HL-60 (cell line): ENCODE measurements at regions not wholly inside any gene's neighbourhood (a gene's known extent, or its start where the extent isn't known, plus 50 kb on each side); places are given as distances from the start of the nearest gene placed in this dataset.

Source experiments
- DNase-seq, 2 experiments: peaks; one replicate each; pipeline ENCODE4 v3.0.0-alpha.2; 2010 to 2020; ENCODE audit warnings: low read depth in 1 of 2, low spot score in 1 of 2
- H3K27ac ChIP-seq: fragments of 250-450 bp; sonication (Bioruptor Pico); replicated peaks from 2 replicates; pipeline ENCODE4 v1.5.1; 2020; ENCODE audit warnings: mild to moderate bottlenecking, moderate library complexity
- H3K27me3 ChIP-seq: fragments of 250-450 bp; sonication (Bioruptor Pico); 2 replicates; pipeline ENCODE4 v1.5.1; 2021; ENCODE audit warnings: mild to moderate bottlenecking, moderate library complexity; ENCODE audit not compliant: insufficient read depth, poor library complexity, severe bottlenecking
- H3K4me3 ChIP-seq: replicated peaks from 2 replicates; pipeline ENCODE4 v1.5.1; 2011; ENCODE audit warnings: mild to moderate bottlenecking, control low read depth, low read length; ENCODE audit not compliant: insufficient read depth
- GABPA ChIP-seq: IDR thresholded peaks from 2 replicates; pipeline ENCODE4 v1.6.1; 2012; ENCODE audit warnings: low read depth
- POLR2AphosphoS5 ChIP-seq: IDR thresholded peaks from 2 replicates; pipeline ENCODE4 v1.6.1; 2012; ENCODE audit warnings: low read depth
- SPI1 ChIP-seq: IDR thresholded peaks from 2 replicates; pipeline ENCODE4 v1.6.1; 2012; ENCODE audit warnings: low read depth, mild to moderate bottlenecking, borderline replicate concordance
- TF ChIP-seq, protein P1 (sequence below): IDR thresholded peaks from one replicate; pipeline ENCODE4 v1.5.1; 2011; ENCODE audit warnings: low read length, control low read depth, inconsistent platforms; ENCODE audit not compliant: insufficient read depth
- TF ChIP-seq, protein P2 (sequence below): IDR thresholded peaks from 2 replicates; pipeline ENCODE4 v1.6.1; 2012; ENCODE audit warnings: low read depth; ENCODE audit not compliant: insufficient replicate concordance

DNA sequence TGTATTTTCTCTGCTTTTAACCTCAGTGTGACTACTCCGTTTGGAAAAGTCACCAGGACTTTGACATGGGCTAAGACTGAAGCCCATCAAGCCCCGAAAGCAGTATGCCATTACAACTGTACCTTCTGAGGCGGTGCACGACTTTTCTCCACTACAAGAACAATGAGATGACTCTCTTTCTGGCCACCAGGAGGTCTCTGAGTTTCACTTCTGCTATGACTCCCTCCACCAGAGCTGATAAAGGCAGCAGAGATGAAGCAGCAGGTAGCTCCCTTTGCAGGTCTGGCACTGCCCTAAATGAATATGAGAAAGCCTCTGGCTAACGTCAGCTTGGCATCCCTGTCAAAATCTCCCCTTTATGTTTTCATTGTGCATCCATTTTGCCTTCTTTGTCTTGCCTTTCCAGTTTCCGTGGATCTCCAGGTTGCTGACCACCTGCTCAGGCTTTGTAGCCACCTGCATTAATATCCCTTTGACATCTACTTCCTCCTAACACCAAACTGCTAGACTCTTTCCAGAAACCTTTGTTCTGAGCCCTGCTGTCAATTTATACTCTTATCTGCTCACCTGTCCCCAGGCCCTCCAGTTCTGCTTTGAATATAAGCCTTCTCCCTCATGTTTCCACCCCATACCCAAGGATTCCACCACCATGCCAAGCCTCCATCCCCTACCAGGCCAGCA lies 221.7 kb downstream of the ZNF608 start:
- H3K27ac ChIP-seq: no peak overlapping the region
- H3K27me3 ChIP-seq: no peaks in the 10 kb centered on the region
- TF ChIP-seq GABPA (no peak), SPI1 (no peak), POLR2AphosphoS5 (no peak)
- TF ChIP-seq, protein P1, sequence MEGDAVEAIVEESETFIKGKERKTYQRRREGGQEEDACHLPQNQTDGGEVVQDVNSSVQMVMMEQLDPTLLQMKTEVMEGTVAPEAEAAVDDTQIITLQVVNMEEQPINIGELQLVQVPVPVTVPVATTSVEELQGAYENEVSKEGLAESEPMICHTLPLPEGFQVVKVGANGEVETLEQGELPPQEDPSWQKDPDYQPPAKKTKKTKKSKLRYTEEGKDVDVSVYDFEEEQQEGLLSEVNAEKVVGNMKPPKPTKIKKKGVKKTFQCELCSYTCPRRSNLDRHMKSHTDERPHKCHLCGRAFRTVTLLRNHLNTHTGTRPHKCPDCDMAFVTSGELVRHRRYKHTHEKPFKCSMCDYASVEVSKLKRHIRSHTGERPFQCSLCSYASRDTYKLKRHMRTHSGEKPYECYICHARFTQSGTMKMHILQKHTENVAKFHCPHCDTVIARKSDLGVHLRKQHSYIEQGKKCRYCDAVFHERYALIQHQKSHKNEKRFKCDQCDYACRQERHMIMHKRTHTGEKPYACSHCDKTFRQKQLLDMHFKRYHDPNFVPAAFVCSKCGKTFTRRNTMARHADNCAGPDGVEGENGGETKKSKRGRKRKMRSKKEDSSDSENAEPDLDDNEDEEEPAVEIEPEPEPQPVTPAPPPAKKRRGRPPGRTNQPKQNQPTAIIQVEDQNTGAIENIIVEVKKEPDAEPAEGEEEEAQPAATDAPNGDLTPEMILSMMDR: no peak
- TF ChIP-seq, protein P2, sequence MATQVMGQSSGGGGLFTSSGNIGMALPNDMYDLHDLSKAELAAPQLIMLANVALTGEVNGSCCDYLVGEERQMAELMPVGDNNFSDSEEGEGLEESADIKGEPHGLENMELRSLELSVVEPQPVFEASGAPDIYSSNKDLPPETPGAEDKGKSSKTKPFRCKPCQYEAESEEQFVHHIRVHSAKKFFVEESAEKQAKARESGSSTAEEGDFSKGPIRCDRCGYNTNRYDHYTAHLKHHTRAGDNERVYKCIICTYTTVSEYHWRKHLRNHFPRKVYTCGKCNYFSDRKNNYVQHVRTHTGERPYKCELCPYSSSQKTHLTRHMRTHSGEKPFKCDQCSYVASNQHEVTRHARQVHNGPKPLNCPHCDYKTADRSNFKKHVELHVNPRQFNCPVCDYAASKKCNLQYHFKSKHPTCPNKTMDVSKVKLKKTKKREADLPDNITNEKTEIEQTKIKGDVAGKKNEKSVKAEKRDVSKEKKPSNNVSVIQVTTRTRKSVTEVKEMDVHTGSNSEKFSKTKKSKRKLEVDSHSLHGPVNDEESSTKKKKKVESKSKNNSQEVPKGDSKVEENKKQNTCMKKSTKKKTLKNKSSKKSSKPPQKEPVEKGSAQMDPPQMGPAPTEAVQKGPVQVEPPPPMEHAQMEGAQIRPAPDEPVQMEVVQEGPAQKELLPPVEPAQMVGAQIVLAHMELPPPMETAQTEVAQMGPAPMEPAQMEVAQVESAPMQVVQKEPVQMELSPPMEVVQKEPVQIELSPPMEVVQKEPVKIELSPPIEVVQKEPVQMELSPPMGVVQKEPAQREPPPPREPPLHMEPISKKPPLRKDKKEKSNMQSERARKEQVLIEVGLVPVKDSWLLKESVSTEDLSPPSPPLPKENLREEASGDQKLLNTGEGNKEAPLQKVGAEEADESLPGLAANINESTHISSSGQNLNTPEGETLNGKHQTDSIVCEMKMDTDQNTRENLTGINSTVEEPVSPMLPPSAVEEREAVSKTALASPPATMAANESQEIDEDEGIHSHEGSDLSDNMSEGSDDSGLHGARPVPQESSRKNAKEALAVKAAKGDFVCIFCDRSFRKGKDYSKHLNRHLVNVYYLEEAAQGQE: no peak
- H3K4me3 ChIP-seq: no peak overlapping the region
- no peak for DNase-seq

DNA sequence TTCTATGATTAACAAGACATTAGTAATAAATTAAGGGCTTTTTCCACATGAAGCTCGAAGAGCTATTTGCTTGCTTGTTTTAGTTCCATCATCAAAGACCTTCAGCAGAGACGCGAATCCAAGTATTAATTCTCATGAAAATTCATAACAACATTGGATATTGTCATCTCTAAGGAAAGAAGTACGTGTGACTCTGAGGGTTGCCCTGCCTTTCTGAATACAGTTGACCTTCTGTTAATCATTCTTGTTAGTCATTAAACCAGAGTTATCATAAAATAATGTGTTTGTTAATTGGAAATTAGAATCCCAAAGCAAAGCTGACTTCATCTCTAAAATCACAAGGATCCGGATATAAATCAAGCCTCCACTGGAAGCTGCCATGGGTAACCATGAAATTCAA lies 222.5 kb downstream of the ZNF608 start:
- TF ChIP-seq POLR2AphosphoS5: no peak
- no peak for TF ChIP-seq GABPA

DNA sequence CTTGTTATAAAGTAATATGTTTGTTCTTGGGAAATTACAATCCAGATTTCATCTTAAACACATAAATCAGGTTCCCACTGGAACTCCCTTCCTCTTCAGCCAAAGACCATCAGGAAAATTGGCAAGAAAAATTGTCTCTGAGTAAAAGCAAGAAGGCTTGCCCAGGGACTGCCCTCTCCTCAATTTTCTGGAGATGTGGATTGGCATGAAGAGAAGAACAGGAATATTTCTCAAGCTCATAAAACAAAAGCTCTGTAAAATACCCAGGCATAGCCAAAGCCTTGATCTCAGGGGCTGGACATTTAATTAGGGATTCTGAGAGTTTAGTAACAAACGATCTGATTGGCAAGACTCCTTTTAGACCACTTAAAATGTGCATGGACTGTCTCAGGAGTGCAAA lies 223.4 kb downstream of the ZNF608 start:
- TF ChIP-seq, protein P1: no peak
- no peak for TF ChIP-seq POLR2AphosphoS5
- TF ChIP-seq, protein P2: no peak
- TF ChIP-seq SPI1: no peak
- TF ChIP-seq GABPA: no peak
- DNase-seq: no peak
- no peak overlapping the region for H3K27ac ChIP-seq
- H3K27me3 ChIP-seq: no peaks in the 10 kb centered on the region
- no peak overlapping the region for H3K4me3 ChIP-seq

More for the DNA sequence above, 222.5 kb downstream of the ZNF608 start:
- H3K27ac ChIP-seq: no peak overlapping the region
- no peak for DNase-seq
- no peaks in the 10 kb centered on the region for H3K27me3 ChIP-seq
- H3K4me3 ChIP-seq: no peak overlapping the region

DNA sequence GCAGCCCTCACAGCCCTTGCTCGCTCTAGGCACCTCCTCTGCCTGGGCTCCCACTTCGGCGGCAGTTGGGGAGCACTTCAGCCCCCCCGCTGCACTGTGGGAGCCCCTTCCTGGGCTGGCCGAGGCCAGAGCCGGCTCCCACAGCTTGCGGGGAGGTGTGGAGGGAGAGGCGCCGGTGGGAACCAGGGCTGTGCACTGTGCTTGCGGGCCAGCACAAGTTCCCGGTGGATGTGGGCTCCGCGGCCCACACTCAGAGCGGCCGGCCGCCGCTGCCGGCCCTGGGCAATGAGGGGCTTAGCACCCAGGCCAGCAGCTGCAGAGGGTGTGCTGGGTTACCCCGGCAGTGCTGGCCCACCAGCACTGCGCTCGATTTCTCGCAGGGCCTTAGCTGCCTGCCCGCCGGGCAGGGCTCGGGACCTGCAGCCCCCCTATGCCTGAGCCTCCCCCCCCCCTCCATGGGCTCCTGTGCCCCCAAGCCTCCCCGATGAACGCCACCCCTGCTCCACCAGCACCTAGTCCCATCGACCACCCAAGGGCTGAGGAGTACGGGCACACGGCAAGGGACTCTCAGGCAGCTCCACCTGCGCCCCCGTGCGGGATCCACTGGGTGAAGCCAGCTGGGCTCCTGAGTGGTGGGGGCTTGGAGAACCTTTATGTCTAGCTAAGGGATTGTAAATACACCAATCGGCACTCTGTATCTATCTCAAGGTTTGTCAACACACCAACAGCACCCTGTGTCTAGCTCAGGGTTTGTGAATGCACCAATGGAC lies 224.8 kb downstream of the ZNF608 start:
- TF ChIP-seq, protein P2: no peak
- no peak for TF ChIP-seq POLR2AphosphoS5
- TF ChIP-seq, protein P1: no peak
- H3K27ac ChIP-seq: no peak overlapping the region
- DNase-seq: no peak

More for the DNA sequence above, 224.8 kb downstream of the ZNF608 start:
- Histone ChIP-seq H3K27me3 (no peaks in the 10 kb centered on the region), H3K4me3 (no peak overlapping the region)
